ENCODE measurements at regions not wholly inside any gene's neighbourhood (a gene's known extent, or its start where the extent isn't known, plus 50 kb on each side); places are given as distances from the start of the nearest gene placed in this dataset.

GRCh38 chr13:53142306-53142705 is 113.7 kb downstream of the OLFM4 start:
- DNase-seq (ENCODE audit: low read depth, low spot score), result no peak

GRCh38 chr13:53143757-53144339 is 115.2 kb downstream of the OLFM4 start:
- no peak for DNase-seq (ENCODE audit: low read depth, low spot score)

More at GRCh38 chr13:53142306-53142705, 113.7 kb downstream of the OLFM4 start:
- H3K4me3 ChIP-seq (ENCODE audit: low read length), result no peak overlapping the region

GRCh38 chr13:53144826-53145225 is 116.2 kb downstream of the OLFM4 start:
- DNase-seq (ENCODE audit: low read depth, low spot score), result no peak
- no peak overlapping the region for H3K4me3 ChIP-seq (ENCODE audit: low read length)

More at GRCh38 chr13:53143757-53144339, 115.2 kb downstream of the OLFM4 start:
- H3K4me3 ChIP-seq (ENCODE audit: low read length), result no peak overlapping the region

GRCh38 chr13:53150568-53150967 is 122.0 kb downstream of the OLFM4 start:
- DNase-seq (ENCODE audit: low read depth, low spot score), result no peak

GRCh38 chr13:53151336-53152056 is 122.9 kb downstream of the OLFM4 start:
- peak; percentile 87 for DNase-seq (ENCODE audit: low read depth, low spot score)
- H3K4me3 ChIP-seq (ENCODE audit: low read length), result no peak overlapping the region

More at GRCh38 chr13:53150568-53150967, 122.0 kb downstream of the OLFM4 start:
- H3K4me3 ChIP-seq (ENCODE audit: low read length), result no peak overlapping the region

GRCh38 chr13:53152057-53152421 is 123.4 kb downstream of the OLFM4 start:
- H3K4me3 ChIP-seq (ENCODE audit: low read length), result no peak overlapping the region
- DNase-seq (ENCODE audit: low read depth, low spot score), result no peak

GRCh38 chr13:53158201-53158600 is 129.6 kb downstream of the OLFM4 start:
- DNase-seq (ENCODE audit: low read depth, low spot score), result no peak
- no peak overlapping the region for H3K4me3 ChIP-seq (ENCODE audit: low read length)

GRCh38 chr13:53159431-53159830 is 130.8 kb downstream of the OLFM4 start:
- H3K4me3 ChIP-seq (ENCODE audit: low read length), result no peak overlapping the region
- no peak for DNase-seq (ENCODE audit: low read depth, low spot score)

GRCh38 chr13:53160211-53160610 is 131.6 kb downstream of the OLFM4 start:
- no peak for DNase-seq (ENCODE audit: low read depth, low spot score)
- no peak overlapping the region for H3K4me3 ChIP-seq (ENCODE audit: low read length)

GRCh38 chr13:53161251-53161650 is 132.6 kb downstream of the OLFM4 start:
- no peak for DNase-seq (ENCODE audit: low read depth, low spot score)
- H3K4me3 ChIP-seq (ENCODE audit: low read length), result no peak overlapping the region

GRCh38 chr13:53165261-53165660 is 136.6 kb downstream of the OLFM4 start:
- no peak overlapping the region for H3K4me3 ChIP-seq (ENCODE audit: low read length)
- DNase-seq (ENCODE audit: low read depth, low spot score), result no peak

GRCh38 chr13:53167561-53167960 is 138.9 kb downstream of the OLFM4 start:
- no peak overlapping the region for H3K4me3 ChIP-seq (ENCODE audit: low read length)
- no peak for DNase-seq (ENCODE audit: low read depth, low spot score)

- H3K4me3 ChIP-seq (ENCODE audit: low read length), result no peak overlapping the region
- DNase-seq (ENCODE audit: low read depth, low spot score), result no peak
Measured at GRCh38 chr13:53170910-53171309, 142.3 kb downstream of the OLFM4 start.

GRCh38 chr13:53174545-53174944 is 145.9 kb downstream of the OLFM4 start:
- H3K4me3 ChIP-seq (ENCODE audit: low read length), result no peak overlapping the region
- DNase-seq (ENCODE audit: low read depth, low spot score), result no peak

GRCh38 chr13:53180684-53181083 is 152.1 kb downstream of the OLFM4 start:
- DNase-seq (ENCODE audit: low read depth, low spot score), result no peak
- no peak overlapping the region for H3K4me3 ChIP-seq (ENCODE audit: low read length)

- DNase-seq (ENCODE audit: low read depth, low spot score), result no peak
Measured at GRCh38 chr13:53182724-53183123, 154.1 kb downstream of the OLFM4 start.

GRCh38 chr13:53188120-53188519 is 159.5 kb downstream of the OLFM4 start:
- no peak for DNase-seq (ENCODE audit: low read depth, low spot score)
- H3K4me3 ChIP-seq (ENCODE audit: low read length), result no peak overlapping the region

More at GRCh38 chr13:53182724-53183123, 154.1 kb downstream of the OLFM4 start:
- no peak overlapping the region for H3K4me3 ChIP-seq (ENCODE audit: low read length)

- peak; percentile 1 for DNase-seq (ENCODE audit: low read depth, low spot score)
- no peak overlapping the region for H3K4me3 ChIP-seq (ENCODE audit: low read length)
Measured at GRCh38 chr13:53189162-53189561, 160.5 kb downstream of the OLFM4 start.

GRCh38 chr13:53191091-53191490 is 162.5 kb downstream of the OLFM4 start:
- no peak for DNase-seq (ENCODE audit: low read depth, low spot score)

GRCh38 chr13:53197424-53197823 is 168.8 kb downstream of the OLFM4 start:
- no peak overlapping the region for H3K4me3 ChIP-seq (ENCODE audit: low read length)
- DNase-seq (ENCODE audit: low read depth, low spot score), result no peak

More at GRCh38 chr13:53191091-53191490, 162.5 kb downstream of the OLFM4 start:
- no peak overlapping the region for H3K4me3 ChIP-seq (ENCODE audit: low read length)

GRCh38 chr13:53198017-53198416 is 169.4 kb downstream of the OLFM4 start:
- no peak overlapping the region for H3K4me3 ChIP-seq (ENCODE audit: low read length)
- DNase-seq (ENCODE audit: low read depth, low spot score), result no peak

Data from Jurkat, Clone E6-1 (cell line).